GM23248 (cell line): ENCODE measurements at regions not wholly inside any gene's neighbourhood (a gene's known extent, or its start where the extent isn't known, plus 50 kb on each side); places are given as distances from the start of the nearest gene placed in this dataset.
"Not testable (repeated sequence)": the region's sequence is repeated elsewhere in the genome, so short reads cannot be mapped to it uniquely, and the experiment has no call there.

Source experiments
- DNase-seq: peaks from one replicate; pipeline ENCODE4 v3.0.0-alpha.2; 2015
- H2AFZ ChIP-seq: fragments of 200-600 bp; sonication (generic); 2 replicates; pipeline ENCODE4 v1.6.1; 2016; ENCODE audit warnings: antibody characterized with exemption
- H3F3A ChIP-seq: fragments of 200-600 bp; sonication (generic); 2 replicates; pipeline ENCODE4 v1.6.1; 2016; ENCODE audit warnings: mild to moderate bottlenecking, antibody characterized with exemption, mixed run types; ENCODE audit not compliant: insufficient read depth
- H3K27ac ChIP-seq: fragments of 200-600 bp; sonication (generic); 2 replicates; pipeline ENCODE4 v1.5.1; 2016; ENCODE audit warnings: mild to moderate bottlenecking
- H3K27me3 ChIP-seq: fragments of 200-600 bp; sonication (generic); replicated peaks from 2 replicates; pipeline ENCODE4 v1.6.1; 2016; ENCODE audit warnings: mild to moderate bottlenecking; ENCODE audit not compliant: insufficient read depth
- H3K36me3 ChIP-seq: fragments of 200-600 bp; sonication (generic); 2 replicates; pipeline ENCODE4 v1.6.1; 2016; ENCODE audit warnings: low read depth, mild to moderate bottlenecking
- H3K4me1 ChIP-seq: fragments of 200-600 bp; sonication (generic); 2 replicates; pipeline ENCODE4 v1.6.1; 2016; ENCODE audit warnings: mild to moderate bottlenecking; ENCODE audit not compliant: insufficient read depth
- H3K4me2 ChIP-seq: fragments of 200-600 bp; sonication (generic); one replicate; pipeline ENCODE4 v1.6.1; 2016; ENCODE audit warnings: mild to moderate bottlenecking; ENCODE audit not compliant: unreplicated experiment
- H3K4me3 ChIP-seq: fragments of 200-600 bp; sonication (generic); 2 replicates; pipeline ENCODE4 v1.5.1; 2016; ENCODE audit warnings: mild to moderate bottlenecking
- H3K79me2 ChIP-seq: fragments of 200-600 bp; sonication (generic); 2 replicates; pipeline ENCODE4 v1.6.1; 2016; ENCODE audit warnings: mild to moderate bottlenecking; ENCODE audit not compliant: insufficient read depth
- H3K9ac ChIP-seq: fragments of 200-600 bp; sonication (generic); 2 replicates; pipeline ENCODE4 v1.6.1; 2016; ENCODE audit warnings: mild to moderate bottlenecking
- H3K9me2 ChIP-seq: fragments of 200-600 bp; sonication (generic); 2 replicates; pipeline ENCODE4 v1.6.1; 2016; ENCODE audit warnings: mixed run types, mild to moderate bottlenecking, moderate library complexity; ENCODE audit not compliant: insufficient read depth
- H3K9me3 ChIP-seq: fragments of 200-600 bp; sonication (generic); one replicate; pipeline ENCODE4 v1.6.1; 2017; ENCODE audit warnings: low read depth
- H4K20me1 ChIP-seq: fragments of 200-600 bp; sonication (generic); 2 replicates; pipeline ENCODE4 v1.6.0; 2016; ENCODE audit not compliant: insufficient read depth
- EZH2 ChIP-seq: fragments of 200-600 bp; sonication (generic); IDR thresholded peaks from 2 replicates; pipeline ENCODE4 v1.6.1; 2018; ENCODE audit warnings: antibody characterized with exemption, mild to moderate bottlenecking; ENCODE audit not compliant: insufficient read depth, poor library complexity, severe bottlenecking
- EZH2phosphoT487 ChIP-seq: fragments of 200-600 bp; sonication (generic); IDR thresholded peaks from 2 replicates; pipeline ENCODE4 v1.6.1; 2018; ENCODE audit warnings: antibody characterized with exemption, moderate library complexity, mild to moderate bottlenecking, low read depth; ENCODE audit not compliant: insufficient read depth
- WGBS, 2 experiments: methylation state at CpG; one replicate each; pipeline ENCODE4 v1.1.6; 2015 to 2017; ENCODE audit warnings: low lambda C conversion rate in 2 of 2, low coverage in 1 of 2; ENCODE audit errors: missing lambda C conversion rate in 2 of 2; 5-methylcytosine and 5-hydroxymethylcytosine counted together
- in situ Hi-C: fragments of 300-500 bp; cut with MboI; formaldehyde crosslinking; loops from 2 replicates; pipeline ENCODE4 v1.15.0; 2020

DNA sequence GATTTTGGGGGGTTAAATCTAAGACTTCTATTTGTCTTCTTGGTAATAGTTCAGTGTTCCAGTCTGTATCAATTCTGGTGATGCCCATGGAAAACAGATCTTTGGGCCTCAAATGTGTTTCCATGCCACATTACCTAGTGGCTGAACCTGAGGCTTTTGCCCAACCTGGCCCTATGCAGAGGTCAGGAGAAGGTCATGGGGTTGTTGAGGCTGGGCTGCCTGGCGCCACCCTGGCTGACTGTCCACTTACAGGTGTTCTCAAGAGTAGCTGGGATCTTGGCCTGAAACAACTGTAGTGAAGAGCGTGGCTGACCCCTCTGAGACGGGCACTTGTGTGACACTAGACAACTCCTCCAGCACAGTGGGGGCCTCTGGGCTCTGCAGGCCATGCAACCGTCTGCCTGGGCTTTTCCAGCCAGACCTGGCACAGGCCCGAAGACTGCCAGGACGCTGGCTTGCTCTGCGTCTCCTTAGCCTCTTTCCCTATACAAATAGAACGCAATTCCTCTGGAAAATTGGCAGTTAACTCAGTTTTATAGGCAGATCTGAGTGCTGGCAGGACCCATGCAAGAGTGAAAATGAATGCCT lies 127.8 kb downstream of the TRIM43 start:
- DNase-seq: no peak
- Histone ChIP-seq H3K9me3 (no peaks in the 10 kb centered on the region), H3K9ac (no peak overlapping the region), H3K4me3 (no peak overlapping the region), H3F3A (no peaks in the 10 kb centered on the region), H3K4me2 (no peak overlapping the region), H3K4me1 (no peaks in the 10 kb centered on the region), H4K20me1 (no peaks in the 10 kb centered on the region), H3K27me3 (no peaks in the 10 kb centered on the region), H3K36me3 (no peaks in the 10 kb centered on the region), H3K27ac (no peak overlapping the region), H3K9me2 (no peaks in the 10 kb centered on the region), H3K79me2 (no peaks in the 10 kb centered on the region), H2AFZ (no peak overlapping the region)
- in situ Hi-C loops: no loop called here
- WGBS, 2 experiments: 82 to 86% methylated on average over 8 of the region's 8 CpGs
- TF ChIP-seq EZH2phosphoT487 (no peak), EZH2 (no peak)

DNA sequence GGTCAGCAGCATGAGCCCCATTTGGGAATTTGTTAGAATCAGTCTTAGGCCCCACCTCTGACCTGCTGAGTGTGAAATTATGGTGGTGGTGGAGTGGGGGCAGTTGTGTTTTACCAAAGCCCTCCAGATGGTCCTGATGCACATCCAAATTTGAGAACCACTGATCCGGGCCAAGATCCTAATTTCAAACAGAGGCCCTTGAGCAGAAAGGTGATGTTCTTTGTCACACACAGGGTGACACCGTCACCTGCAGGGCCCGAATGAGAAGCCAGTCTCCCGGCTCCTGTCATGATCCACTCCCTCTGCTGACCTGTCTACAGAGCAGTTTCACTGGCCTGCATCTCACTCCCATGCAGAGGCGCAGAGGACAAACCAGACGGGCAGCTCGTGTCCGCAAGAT lies 129.9 kb downstream of the TRIM43 start:
- 87 to 91% methylated on average over 8 of the region's 8 CpGs for WGBS, 2 experiments
- H3K9ac ChIP-seq: no peak overlapping the region
- no peak overlapping the region for H3K4me2 ChIP-seq
- H4K20me1 ChIP-seq: no peaks in the 10 kb centered on the region
- in situ Hi-C loops: no loop called here
- H3K9me2 ChIP-seq: no peaks in the 10 kb centered on the region
- H3K9me3 ChIP-seq: no peaks in the 10 kb centered on the region
- H3K4me1 ChIP-seq: no peaks in the 10 kb centered on the region; the same call in 1 of the 2 replicates
- TF ChIP-seq EZH2: no peak
- no peak for TF ChIP-seq EZH2phosphoT487
- no peak overlapping the region for H3K27ac ChIP-seq
- H3K36me3 ChIP-seq: no peaks in the 10 kb centered on the region
- no peaks in the 10 kb centered on the region for H3K27me3 ChIP-seq
- no peak for DNase-seq
- H3K79me2 ChIP-seq: no peaks in the 10 kb centered on the region
- H2AFZ ChIP-seq: no peak overlapping the region
- no peak overlapping the region for H3K4me3 ChIP-seq
- H3F3A ChIP-seq: 0 out of 2 replicates have a peak, but pooled peaks cover 7% of the 10 kb centered on the region

DNA sequence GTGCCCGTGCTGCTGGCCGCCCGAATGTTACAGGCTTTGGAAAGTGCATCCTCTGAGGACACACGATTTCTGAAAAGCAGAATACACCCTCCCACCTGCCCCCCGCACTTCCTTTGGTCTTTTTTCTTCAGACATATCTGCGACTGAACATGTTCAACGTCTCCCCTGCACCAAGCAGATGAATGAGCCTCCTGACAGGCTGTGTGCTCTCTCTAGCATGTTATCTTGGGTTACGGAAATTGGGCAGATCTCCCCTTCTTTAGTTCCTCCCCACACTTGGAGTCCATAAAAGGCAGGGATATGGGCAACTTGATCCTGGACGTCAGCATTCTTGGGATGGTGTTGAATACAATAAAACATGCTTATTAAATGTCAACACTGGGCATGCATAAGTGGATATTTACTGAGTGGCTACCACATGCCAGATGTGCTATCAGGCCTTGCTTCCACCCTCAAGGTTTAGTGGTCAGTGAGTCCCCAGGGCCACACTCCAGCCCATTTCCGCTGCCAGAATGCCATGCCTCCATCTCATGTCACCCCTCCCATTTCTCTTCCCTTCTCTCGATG lies 130.4 kb downstream of the TRIM43 start:
- no peaks in the 10 kb centered on the region for H3K79me2 ChIP-seq
- no peak overlapping the region for H3K9ac ChIP-seq
- no peaks in the 10 kb centered on the region for H4K20me1 ChIP-seq

GRCh38 chr2:95723627-95724210 lies 131.9 kb downstream of the TRIM43 start:
- H3K9me2 ChIP-seq, H3K27me3 ChIP-seq, H3K4me1 ChIP-seq, H3K4me2 ChIP-seq, H3K4me3 ChIP-seq, H2AFZ ChIP-seq, DNase-seq, H3F3A ChIP-seq, H3K9ac ChIP-seq, H3K79me2 ChIP-seq, H3K27ac ChIP-seq, in situ Hi-C loops, H3K36me3 ChIP-seq, H3K9me3 ChIP-seq, H4K20me1 ChIP-seq: not testable (repeated sequence)
- 88 to 92% methylated on average over 4 of the region's 4 CpGs for WGBS, 2 experiments

More for the DNA sequence above, 130.4 kb downstream of the TRIM43 start:
- H2AFZ ChIP-seq: no peak overlapping the region
- no peak overlapping the region for H3K4me2 ChIP-seq
- no peak overlapping the region for H3K27ac ChIP-seq
- WGBS, 2 experiments: 80 to 84% methylated on average over 11 of the region's 11 CpGs
- H3K4me3 ChIP-seq: no peak overlapping the region
- TF ChIP-seq EZH2phosphoT487: no peak
- TF ChIP-seq EZH2: no peak
- in situ Hi-C loops: no loop called here
- no peaks in the 10 kb centered on the region; the same call in 1 of the 2 replicates for H3K4me1 ChIP-seq
- no peaks in the 10 kb centered on the region for H3K9me2 ChIP-seq
- H3K27me3 ChIP-seq: no peaks in the 10 kb centered on the region
- H3K36me3 ChIP-seq: no peaks in the 10 kb centered on the region
- DNase-seq: no peak
- H3F3A ChIP-seq: 0 out of 2 replicates have a peak, but pooled peaks cover 7% of the 10 kb centered on the region
- H3K9me3 ChIP-seq: no peaks in the 10 kb centered on the region

- H3K27me3 ChIP-seq, H3K36me3 ChIP-seq, H3F3A ChIP-seq, H3K27ac ChIP-seq, H3K79me2 ChIP-seq, H3K4me3 ChIP-seq, H4K20me1 ChIP-seq, H2AFZ ChIP-seq, H3K9me3 ChIP-seq, H3K4me1 ChIP-seq, H3K9ac ChIP-seq, in situ Hi-C loops, H3K9me2 ChIP-seq, DNase-seq: not testable (repeated sequence)
- 52 to 57% methylated on average over 2 of the region's 2 CpGs for WGBS, 2 experiments
- peak overlapping the region; percentile 0 for H3K4me2 ChIP-seq
These were observed 133.4 kb downstream of the TRIM43 start for GRCh38 chr2:95725191-95725590.

GRCh38 chr2:95725677-95726076 lies 133.9 kb downstream of the TRIM43 start:
- H3K27me3 ChIP-seq, H3K9me3 ChIP-seq, H2AFZ ChIP-seq, H3K36me3 ChIP-seq, in situ Hi-C loops, H4K20me1 ChIP-seq, H3K9ac ChIP-seq, H3K9me2 ChIP-seq, H3K27ac ChIP-seq, H3K4me3 ChIP-seq, H3K4me1 ChIP-seq, H3K79me2 ChIP-seq, H3F3A ChIP-seq: not testable (repeated sequence)
- WGBS, 2 experiments: 100% methylated on average over 1 of the region's 1 CpG
- peak; percentile 58 for DNase-seq
- peak overlapping the region; percentile 0 for H3K4me2 ChIP-seq

DNA sequence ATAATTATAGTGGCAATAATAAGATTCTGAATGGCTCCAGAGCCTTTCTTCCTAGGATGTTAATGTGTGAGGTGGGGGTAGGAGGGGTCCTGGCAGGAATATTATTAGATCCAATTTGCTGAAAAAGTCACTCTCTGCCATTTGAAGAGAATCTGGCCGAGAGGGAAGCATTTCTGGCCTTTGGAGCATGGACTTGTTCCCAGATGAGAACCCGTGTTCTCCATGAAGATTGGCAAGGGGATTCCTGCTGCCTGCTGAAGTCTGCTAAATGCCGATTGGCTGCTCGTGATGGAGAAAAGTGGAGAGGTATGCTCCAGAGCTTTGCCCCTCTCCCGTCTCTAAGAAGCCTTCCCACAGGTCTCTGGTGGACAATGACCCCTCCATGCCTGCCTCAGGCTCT lies 135.6 kb downstream of the TRIM43 start:
- H3K4me3 ChIP-seq, H3K79me2 ChIP-seq, H3K27ac ChIP-seq, H3F3A ChIP-seq, H2AFZ ChIP-seq, H3K4me2 ChIP-seq, H3K27me3 ChIP-seq, H3K9ac ChIP-seq, H3K36me3 ChIP-seq, DNase-seq, in situ Hi-C loops, H4K20me1 ChIP-seq, H3K4me1 ChIP-seq, H3K9me2 ChIP-seq, H3K9me3 ChIP-seq: not testable (repeated sequence)
- 72 to 82% methylated on average over 5 of the region's 5 CpGs for WGBS, 2 experiments
